ENCODE measurements at regions not wholly inside any gene's neighbourhood (a gene's known extent, or its start where the extent isn't known, plus 50 kb on each side); places are given as distances from the start of the nearest gene placed in this dataset.
A peak's percentile ranks its signal among the peaks of the same experiment; 100 is the strongest.

DNA sequence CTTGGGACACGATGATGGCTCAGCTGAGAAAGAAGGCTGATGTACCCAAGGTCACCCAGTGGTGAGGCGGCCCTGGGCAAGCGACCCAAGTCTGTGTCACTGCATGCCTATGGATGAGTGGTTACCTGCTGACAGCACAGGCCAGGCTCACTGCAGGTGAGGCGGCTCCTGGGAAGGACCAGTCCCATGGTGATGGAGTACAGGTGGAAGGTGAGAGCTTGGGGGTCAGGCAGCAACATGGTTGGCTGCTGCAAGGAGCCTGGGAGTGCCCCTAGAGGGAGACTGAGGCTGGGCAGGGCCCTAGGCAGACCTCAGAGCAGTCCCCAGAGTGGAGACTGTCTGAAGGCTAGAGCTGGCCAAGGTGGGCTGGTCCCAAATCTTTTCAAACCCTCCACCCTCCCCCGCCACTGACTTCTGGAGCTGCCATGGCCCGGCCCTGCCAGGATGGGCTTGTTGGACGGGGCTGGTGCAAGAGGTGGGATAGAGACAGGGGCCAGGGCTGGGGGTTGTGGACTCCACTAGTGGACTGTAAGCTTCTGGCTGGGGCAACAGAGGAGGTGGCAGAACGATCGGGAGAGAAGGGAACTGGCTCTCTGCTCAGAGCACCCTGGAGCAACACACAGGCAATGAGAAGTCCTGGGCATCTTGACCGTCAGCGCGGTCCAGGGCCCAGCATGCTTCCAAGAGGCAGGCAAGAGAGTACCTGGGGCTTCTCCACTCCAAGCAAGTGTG is 72.5 kb upstream of the SLC6A11 start:
- DNase-seq: no peak

DNA sequence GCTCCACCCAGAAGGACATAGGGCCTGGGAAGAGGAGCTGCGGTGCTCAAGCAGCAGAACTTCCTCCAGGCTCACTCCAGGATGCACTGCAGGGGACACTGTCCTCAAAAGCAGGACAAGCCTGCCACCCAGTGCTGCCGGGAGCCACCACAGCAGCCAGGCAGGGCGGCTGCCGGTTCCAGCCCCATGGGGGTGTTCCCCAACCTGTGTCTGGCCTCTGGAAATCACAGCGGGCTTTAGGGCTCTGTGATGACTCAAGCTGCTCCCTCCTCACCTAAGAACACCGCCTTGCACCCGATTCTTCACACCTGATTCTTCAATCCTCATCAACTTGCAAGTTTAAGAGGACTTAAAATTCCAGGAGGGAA is 71.9 kb upstream of the SLC6A11 start:
- DNase-seq: no peak

DNA sequence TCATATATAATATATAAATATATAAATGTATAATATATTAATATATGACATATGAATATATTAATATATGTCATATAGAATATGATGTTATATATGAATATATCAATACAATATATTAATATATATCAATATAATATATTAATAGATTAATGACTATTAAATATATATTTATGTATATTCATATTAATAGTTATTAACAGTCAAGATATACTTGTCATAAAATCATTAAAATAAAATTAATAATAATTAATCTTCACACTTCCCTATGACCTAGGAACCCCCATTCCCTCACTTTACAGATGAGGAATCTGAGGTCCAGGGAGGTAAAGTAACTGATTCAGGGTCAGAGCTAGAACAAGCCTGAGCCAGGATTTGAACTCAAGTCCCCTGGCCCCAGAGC is 70.6 kb upstream of the SLC6A11 start:
- no peak for DNase-seq

DNA sequence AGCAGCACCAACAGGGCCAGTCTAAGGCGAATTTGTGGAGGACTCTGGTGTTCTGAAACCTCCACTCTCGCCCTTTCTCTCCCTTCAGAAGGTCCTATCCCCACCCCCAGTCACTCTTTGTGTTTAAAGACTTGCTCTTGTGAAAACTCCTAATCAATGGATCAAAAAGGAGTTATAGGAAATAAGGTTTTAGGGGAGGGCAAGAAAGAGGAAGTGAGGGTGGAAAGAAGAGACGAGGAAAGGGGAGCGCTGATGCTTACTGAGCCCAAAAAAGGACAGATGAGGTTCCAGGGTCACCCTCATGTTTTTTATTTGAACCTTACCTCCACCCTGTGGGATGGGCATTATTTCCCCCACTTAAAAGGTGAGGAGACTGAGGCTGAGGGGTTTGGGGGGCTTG is 70.0 kb upstream of the SLC6A11 start:
- DNase-seq: no peak

DNA sequence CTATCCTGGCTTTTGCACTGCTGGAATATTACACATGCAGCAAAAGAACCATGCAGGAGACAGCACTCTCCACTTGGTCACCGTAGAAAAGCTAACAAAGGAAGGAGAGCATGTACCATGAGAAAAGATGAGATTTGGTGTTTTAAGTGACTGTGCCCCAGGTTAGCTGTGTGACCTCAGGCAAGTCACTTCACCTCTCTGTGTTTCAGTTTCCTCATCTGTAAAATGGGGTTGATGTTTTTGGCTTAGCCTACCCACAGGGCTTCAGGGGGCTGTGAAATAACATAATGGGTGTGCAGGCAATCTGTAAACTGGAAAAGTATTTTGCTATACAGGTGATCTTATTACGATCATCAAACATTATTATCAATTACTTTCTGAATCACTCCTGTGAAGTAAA is 69.3 kb upstream of the SLC6A11 start:
- no peak for DNase-seq

DNA sequence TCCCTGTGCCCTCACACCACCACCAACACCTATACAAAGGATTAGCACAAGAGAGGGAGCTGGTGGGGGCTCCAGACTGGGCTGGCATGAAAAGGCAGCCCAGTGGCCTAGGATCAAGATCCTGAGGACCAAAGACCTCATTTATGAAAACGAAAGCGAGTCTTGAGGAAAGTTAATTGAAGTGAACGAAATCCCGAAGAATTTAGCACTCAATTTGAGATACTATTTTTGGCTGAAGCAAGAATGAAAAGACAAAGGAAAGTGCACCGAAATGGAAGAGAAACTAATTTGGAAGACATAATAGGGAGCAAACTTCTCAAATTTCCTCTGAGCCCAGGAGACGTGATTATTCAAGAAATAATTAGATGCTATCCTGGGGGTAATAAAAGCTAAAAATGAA is 68.7 kb upstream of the SLC6A11 start:
- DNase-seq: no peak

DNA sequence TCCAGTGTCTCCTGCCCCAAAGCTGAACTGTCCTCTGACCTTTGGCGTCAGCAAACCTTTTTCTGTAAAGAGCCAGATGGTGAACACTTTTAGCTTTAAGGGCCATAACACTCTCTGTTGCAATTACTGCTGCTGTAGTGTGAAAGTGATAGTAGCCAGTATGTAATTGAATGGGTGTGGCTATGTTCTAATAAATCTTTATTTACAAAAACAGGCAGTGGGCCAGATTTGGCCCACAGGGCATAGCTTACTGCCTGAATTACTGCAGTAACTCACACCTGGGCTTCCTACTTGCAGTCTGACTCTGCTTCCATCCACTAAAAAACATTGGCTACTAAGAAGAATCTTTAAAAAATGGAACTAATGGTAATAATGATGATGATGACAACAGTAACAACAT is 68.0 kb upstream of the SLC6A11 start:
- DNase-seq: no peak

DNA sequence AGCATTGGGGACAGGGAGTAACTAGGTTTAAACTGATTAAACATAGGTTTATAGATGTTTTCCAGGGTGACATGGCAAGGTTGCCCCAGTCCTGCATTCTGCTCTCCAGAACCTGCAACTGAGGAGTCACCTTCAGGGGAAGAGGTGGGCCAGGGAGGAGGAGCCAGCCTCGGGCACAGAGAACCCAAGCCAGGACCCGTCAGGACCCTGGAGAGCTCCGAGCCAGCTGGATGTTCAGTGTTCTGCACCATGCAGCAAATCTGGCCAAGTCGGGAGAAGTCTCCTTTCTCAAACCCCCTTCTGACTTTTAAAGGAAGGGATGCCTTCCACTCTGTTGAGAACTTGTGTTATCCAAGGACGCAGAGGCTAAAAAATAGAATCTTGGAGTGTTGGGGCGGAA is 62.1 kb upstream of the SLC6A11 start:
- DNase-seq: no peak

DNA sequence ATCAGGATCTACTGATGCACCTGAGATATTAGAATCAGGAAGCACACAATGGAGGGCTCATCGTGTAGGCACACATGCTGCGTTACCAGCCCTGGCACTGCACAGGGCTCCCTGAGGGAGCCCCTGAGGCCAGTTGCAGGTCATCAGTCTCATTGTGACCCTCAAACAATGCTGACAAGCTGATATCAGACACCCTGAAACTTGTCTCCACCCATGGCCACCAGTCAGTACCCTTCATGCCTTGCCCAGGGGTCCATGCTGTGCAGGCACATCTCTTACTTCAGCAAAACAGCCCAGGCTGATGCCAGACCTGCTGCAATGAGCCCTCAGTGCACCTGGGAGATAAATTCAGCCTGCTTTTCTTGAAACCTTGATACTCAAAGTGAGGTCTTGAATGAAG is 59.5 kb upstream of the SLC6A11 start:
- DNase-seq: no peak

DNA sequence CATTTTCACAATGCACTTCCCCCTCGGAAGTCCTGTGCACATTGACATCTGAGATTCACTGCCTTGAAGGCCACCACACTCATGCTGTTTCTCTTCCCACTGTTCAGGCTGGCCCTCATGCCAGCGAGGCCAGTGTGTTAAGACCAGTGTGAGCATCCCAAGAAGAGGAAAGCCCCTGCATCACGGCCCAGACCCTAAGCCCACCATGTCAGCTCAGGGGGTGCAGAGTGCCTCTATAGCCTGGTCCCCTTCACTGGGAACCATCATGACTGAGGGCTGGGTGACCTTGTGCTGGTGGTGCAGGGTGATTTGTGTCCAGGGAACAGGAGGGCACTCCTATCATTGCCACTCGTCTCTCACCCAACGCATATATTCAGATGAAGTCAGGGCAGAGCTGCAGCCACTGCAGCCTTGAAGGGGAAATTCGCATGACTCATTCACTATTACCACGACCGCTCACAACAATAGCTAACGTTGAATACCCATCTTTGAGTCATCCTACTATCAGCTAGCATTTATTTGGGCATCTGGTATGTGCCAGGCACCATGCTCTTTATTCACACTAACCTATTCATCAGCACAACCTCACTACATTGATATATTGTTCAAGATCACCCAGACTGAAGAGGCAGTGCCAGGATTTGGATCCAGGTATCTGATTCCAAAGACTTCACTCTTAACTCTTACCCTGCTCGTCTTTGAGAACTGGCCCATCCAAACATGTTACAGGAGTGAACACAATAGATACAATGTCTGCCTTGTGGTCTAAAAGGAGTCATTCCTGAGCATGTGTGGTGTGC is 58.8 kb upstream of the SLC6A11 start:
- no peak for DNase-seq

DNA sequence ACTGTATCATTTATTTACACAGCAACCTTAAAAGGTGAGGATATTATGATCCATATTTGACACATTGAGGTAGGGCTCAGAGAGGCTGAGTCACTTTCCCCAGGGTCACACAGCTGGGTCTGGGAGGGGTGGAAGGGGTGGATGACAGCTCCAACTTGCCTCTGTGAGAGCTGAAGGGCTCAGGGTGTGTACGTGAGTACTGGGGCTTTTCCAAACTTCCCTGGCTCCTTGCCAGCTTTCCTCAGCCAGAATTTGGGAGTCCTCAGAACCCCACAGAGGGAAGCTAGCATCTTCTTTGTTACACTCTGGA is 58.3 kb upstream of the SLC6A11 start:
- DNase-seq: no peak

DNA sequence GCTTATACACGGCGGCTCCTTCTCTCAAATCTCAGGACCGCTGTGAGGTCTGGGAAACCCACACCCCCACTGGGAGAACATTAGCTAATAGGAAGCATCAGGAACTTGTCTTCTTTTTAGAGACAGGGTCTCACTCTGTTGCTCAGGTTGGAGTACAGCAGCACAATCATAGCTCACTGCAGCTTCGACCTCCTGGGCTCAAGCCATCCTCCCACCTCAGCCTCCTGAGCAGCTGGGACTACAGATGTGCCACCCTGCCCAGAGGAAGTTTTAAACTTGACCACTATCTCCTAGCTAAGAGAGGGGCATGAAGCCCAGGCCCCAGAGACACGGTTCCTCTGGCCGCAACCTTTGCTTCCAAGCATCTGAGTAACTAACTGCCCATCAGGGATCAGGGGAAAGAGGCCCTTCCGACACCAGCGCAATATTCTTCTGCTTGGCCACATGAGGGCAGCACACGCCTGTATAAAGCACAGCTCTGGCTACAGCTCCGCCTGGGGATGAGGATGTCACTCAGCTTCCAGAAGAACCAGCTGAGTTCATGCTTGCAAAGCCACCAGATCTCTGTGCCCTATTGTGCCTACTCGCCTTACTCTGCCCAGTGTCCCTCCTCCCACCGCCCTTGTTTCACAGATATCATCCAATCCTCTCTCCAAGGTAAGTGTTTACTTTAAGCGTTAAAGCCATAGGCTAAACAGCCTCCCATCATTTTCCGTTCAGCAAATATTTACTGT is 57.6 kb upstream of the SLC6A11 start:
- DNase-seq: peak; percentile 28

DNA sequence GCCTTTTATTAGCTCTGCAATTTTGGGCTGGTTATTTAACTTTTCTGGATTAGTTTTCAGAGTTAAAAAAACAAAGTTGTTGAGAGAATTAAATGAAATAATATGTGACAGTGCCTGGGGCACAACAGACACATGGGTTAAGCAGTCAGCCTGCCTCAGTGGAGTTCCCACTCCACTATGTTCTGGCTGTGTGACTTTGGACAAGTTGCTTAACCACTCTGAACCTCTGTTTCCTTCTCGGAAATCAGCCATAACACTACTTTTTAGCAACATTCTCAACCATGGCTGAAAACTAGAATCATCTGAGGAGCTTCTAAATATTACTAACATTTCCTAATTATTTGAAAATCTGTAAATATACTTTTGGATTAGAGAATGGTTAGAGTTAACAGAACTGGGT is 56.5 kb upstream of the SLC6A11 start:
- no peak for DNase-seq

DNA sequence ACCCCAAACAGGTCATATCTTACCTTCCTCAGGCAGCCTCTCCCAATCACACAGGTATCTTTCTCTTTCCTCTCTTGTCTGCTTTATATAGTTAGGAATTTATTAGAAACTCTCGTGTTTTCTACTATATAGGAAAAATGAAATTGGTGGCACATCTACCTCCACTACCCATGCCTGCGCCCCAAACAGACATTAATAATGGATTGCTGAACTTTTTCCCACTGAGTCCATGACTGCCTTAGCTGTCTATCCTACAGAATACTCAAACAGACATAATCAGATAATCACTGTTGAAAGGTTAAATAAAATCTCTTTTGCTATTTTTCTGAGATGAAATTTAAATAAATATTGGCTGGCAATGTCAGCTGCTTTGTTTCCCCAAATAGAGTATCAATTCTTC is 55.8 kb upstream of the SLC6A11 start:
- no peak for DNase-seq

DNA sequence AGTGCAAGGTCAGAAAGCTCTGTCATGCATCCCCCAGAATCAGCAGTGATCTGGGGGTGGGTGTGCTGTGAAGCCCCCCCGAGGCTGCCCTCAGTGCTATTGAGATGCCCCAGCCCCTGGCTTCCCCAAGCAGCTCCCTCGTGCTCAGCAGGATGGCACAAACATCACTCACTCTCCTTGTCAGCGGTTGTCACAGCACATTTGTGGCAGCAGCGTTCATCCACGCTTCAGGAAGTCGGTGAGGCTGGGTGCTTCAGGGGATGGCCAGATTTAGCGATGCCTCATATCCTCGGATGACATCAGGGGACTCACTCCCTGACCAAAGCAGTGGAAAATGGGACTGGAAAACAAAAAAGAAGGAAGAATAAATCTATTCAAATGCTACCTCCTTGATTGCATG is 54.4 kb upstream of the SLC6A11 start:
- DNase-seq: no peak

DNA sequence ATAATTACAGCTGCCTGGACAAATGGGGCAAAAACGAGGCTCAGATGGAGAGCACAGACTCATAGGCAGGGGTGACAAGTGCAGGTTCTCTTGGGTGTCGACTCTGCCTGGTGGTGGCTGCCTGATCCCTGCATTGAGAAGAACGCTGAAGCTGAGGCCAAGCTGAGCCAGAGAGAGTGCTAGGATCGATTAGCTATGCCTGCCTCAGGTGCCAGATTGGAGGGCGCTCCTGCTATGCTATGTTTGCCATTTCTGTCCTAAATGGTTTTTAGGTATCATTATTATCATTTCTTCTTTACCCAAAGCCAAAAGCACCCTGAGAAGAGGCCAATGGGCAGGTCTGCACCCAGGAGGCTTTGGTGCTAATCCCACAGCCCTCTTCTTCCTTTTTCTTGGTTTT is 53.9 kb upstream of the SLC6A11 start:
- no peak for DNase-seq

DNA sequence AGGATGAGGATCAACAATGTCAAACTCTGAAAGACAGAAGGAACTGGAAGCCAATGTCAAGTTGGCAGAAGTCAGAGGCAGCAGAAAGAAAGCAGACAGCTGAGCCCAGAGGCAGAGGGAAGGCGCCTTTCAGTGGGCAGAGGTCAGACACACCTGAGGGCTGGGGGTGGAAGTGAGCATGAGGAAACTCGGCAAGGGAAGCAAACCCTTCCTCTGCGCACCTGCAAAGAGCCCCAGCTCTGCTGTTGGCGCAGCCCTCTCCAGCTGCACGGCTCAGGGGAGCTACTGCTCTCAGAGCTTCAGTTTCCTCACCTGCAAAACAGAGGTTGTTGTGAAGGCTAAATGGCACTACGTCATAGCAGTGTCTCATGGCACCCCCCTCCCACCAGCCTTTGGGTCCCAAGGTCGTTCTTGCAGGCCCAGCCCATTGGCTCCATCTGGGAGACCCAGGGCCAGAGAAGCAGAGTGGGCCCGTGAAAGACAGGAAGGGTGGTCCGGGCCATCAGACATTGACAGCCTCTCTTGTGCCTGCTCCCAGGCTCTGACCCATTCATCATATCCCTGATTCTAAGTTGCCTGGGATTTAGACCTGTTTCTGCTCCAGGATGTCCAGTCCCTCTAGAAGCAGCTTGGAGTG is 53.3 kb upstream of the SLC6A11 start:
- no peak for DNase-seq

DNA sequence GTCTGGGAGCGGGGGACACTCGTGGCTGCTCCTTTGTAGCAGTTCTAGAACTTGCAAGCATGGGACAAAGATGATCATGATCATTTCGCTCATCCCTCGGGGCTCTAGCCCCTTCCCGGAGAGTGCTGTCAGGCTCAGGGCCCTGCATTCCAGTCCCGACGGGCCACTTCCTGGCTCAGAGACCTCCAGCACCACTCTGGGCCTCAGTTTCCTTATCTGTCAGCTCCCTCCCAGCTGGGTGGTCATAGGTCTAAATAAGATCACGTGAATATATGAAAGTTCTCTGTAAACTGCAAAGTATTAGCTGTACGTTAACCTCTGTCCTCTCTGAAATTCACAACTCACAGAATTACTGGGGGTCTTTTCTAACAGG is 52.8 kb upstream of the SLC6A11 start:
- DNase-seq: no peak

DNA sequence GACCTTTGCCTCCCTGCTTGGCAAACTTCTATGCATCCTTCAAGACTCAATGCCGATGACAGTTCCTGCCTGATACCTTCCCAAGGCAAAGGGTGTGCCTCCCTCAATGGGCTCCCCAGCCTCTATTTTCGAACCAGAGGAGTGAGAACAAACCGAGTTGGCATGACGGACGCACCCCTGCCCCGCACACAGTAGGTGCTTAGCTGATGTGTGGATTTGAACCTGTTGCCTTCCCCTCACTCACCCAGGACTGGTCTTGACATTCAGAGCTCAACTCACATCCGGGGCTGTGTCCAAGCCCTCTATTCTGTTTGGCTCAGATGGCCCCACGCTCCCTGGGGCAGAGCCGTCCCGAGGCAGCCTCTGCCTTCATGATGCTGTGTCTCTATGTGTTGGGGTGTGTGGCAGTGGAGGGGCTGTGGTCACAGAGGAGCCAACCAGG is 52.2 kb upstream of the SLC6A11 start:
- no peak for DNase-seq

DNA sequence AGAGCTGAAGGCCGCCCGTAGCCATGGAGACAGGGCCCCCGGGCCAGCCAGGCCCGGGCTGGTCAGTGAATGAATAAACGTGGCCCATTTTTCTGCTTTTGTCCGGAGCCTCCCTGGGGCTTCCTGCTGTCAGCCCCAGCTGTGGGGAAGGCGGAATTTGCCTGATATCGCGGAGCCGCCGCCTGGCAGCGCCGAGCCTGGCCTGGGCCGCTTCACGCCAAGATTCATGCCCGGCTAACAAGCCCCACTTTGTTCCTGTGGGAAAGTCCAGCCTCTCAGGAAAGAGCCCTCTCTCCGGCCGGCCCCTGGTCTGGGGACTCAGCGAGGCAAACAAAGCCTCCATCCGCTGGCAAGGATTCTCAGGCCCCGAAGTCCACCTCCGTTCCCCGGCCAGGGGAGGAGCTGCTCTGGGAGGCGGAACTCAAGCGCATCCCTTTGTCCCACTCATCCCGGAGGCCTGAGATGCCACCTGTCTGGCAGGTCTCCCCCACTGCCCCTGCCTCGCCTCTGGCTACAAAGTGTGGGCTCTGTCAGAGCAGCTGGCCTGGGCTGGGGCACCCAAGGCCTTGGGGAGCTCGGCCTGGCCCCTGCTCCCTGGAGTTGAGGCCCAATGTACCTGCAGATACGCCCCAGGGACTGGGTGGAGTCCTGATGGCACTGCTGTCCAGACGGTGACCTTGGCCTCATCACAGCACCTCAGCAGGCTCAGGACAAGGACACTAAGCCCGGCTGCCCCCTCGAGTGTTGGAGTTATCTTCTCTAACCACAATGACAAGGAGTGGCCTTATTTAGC is 51.6 kb upstream of the SLC6A11 start:
- no peak for DNase-seq

DNA sequence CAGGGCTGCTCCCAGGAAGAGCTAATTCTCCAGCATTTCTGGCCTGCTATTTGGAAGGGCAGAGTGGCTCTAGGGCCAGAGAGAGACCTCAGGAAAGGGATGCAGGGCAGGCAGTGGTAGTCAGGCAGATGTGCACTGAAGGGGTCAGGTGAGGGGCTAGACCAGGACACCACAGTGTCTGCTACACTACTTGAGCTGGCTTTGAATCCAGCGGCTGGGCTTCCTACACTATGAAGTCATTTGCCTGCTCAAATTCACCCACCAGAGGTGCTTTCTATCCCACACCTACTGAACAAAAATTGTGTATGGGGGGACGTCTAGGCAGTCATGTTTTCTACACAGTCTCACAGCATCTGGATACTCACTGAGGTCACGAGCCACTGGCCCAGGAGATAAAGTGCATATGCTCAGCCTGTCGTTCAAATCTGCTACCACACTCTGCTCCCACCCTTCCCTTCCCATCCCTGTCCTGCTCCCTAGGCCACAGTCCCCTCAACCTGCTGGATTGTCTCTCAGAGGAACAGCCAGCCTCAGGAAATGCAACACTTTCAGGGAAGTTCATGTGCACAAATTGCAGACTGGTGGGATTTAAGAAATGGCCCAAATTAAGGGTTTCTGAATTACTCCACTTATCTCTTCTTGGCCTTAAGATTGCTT is 49.9 kb upstream of the SLC6A11 start:
- no peak for DNase-seq

Measured in CD4-positive, alpha-beta T cell treated with Interferon gamma for 1 hour (primary cell).